Mucosa of gallbladder (tissue), 1 donor: ENCODE measurements at regions not wholly inside any gene's neighbourhood (a gene's known extent, or its start where the extent isn't known, plus 50 kb on each side); places are given as distances from the start of the nearest gene placed in this dataset.

Source experiments
- DNase-seq: peaks from one replicate; pipeline ENCODE4 v3.0.0-alpha.2; 2020; ENCODE audit warnings: low spot score
- donor health status: DM: no; HTN: no; CAD: no.

DNA sequence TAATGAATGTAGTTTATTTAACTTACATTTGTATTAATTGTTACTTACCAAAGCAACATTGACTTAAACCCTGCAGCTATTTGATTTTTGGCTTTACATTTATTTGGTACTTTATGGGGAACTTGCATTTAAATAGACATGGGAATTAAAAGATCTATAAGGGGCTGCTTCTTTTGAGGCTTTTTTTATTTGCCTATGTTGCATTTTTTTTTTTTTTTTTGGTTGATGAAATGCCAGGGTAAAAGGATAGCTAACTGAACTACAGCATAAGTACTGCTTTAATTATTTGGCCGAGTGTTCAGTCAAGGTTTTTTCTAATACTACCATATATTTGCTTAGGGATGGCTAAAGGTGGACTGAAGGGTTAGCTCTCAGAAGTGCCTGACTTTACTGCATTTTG lies 62.5 kb upstream of the CDH4 start:
- no peak for DNase-seq

DNA sequence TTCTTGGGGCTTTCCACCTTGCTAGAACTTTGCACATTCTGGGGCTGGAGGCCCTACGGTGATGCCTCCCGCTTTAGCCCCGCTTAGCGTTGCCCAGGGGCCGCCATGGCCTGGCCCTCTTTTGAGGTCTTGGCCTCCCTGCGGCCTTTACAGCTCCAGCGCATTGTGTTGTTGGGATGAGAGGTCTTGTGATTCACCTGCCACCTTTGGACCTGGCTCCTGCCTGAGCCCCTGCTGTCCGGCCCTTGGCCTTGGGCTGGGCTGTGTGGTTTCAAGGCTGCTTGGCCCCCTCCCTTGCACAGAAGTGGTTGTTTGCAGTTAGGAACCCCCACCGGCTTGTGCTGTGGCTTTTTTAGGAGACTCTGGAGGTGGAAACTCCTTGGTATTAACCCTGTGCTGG lies 61.0 kb upstream of the CDH4 start:
- no peak for DNase-seq

DNA sequence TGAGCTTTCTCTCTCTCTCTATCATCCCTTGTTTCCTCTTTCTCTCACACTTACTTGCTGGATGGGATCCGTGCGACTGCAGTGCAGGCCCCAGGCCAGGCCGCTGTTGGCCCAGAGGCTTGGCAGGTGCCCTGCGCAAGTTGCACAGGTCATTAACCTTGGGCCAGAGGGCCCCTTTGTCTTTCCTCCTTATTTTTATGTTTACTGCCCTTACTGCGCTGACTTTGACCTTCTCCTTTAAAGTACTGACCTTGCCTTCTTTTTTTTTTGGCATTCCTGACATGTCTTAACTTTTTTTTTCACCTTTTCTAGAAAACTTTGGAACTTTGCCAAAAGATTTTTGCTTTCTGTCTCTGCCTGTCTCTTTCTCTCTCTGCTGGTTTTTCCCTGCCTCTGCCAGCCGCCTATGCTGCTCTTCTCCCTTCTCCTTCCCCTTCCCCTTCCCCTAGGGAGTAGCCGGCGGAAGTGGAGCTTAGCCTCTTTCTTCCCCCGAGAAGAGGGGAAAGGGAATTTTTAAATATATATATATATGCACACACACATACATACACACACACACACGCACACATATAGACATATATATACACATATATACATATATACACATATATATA lies 59.6 kb upstream of the CDH4 start:
- no peak for DNase-seq

DNA sequence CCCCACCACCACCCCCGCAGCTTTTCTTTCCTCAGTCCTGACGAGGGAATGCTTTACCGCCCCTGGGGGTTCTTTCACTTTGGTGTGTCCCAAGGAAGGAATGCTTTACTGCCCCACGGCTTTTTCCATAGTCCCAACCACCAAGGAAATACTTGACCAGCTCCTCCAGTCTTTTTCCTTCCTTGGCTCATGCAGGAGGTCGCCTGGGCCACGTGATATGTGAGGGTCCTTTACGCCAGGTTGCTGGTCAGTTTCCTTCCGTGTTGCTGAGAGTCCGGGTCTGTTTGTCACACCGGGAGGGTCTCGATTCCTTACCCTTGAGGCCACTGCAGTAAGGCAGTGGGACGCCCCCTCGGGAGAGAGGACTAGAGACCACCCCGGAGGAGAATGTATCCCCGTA lies 58.9 kb upstream of the CDH4 start:
- no peak for DNase-seq
